Ramos (cell line): ENCODE measurements at regions not wholly inside any gene's neighbourhood (a gene's known extent, or its start where the extent isn't known, plus 50 kb on each side); places are given as distances from the start of the nearest gene placed in this dataset.
"Not testable (repeated sequence)": the region's sequence is repeated elsewhere in the genome, so short reads cannot be mapped to it uniquely, and the experiment has no call there.

ENCODE experiments used
- in situ Hi-C: fragments of 300-500 bp; cut with MboI; formaldehyde crosslinking; loops from one replicate; pipeline ENCODE4 v1.14.3; 2022; ENCODE audit warnings: low sequenced_read_pairs; ENCODE audit not compliant: unreplicated experiment

DNA sequence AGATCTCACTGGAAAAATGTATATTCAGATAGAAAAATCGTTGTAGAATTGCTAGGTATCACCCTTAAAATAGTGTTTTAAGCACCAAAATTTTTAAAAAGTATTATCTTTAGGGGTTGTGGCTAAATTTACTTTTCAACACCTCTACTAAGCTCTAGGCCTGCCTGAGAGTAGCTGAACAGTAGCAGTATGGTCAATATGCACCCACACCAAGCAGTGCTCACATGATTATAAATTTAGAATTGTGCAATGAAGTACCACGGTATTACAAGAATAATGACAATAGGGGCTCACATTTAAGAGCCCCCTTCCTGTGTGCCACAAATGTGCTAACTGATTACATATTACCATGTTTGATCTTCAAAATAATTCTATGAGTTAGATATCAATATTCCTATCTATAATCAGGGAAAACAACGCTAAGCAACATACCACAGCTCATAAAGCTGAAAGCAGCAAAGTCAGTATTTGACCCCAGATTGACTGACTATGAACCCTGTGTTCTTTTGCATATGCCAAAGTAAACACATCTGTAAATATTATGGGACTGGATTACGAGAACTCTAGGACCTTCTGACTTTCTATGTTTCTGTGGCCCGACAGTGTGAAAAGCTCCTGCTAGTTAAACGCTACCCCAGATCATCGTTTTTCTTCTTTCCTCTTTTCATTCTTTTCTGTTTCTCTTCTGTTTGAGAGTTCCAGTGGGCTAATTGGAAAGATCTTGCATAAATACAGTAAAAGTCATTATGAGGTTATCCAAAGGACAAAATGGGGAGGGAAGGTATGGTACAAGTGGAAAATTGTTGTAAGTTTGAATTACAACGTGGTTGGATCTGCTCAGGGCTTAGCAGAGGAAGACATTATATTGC lies 201.1 kb upstream of the C1orf87 start:
- in situ Hi-C loops: no loop called here

DNA sequence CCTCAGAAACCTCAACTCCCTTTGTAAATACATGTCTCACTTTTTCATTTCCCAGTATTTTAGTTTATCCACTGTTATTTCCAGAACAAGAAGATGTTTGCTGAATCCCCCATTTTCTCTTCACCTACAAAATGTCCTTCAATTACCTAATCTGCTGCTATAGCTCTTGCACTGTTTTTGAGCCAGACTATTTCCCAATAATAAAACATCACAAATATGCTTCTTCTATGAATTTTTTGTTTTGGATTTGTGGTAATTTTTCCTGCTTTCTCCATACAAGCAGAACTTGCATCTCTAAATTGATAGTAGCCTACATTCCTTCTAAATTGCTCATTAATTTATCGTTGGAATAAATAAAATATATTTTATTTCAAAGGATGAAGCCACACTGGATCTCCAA lies 199.6 kb upstream of the C1orf87 start:
- in situ Hi-C loops: no loop called here

GRCh38 chr1:60271041-60271440 lies 197.5 kb upstream of the C1orf87 start:
- in situ Hi-C loops: no loop called here

GRCh38 chr1:60268451-60268850 lies 194.9 kb upstream of the C1orf87 start:
- in situ Hi-C loops: no loop called here

GRCh38 chr1:60265560-60266535 lies 192.3 kb upstream of the C1orf87 start:
- in situ Hi-C loops: no loop called here

- in situ Hi-C loops: no loop called here
Measured at GRCh38 chr1:60262701-60263100, 189.1 kb upstream of the C1orf87 start.

- in situ Hi-C loops: no loop called here
Measured at GRCh38 chr1:60257531-60257930, 184.0 kb upstream of the C1orf87 start.

GRCh38 chr1:60255565-60255964 lies 182.0 kb upstream of the C1orf87 start:
- in situ Hi-C loops: no loop called here

DNA sequence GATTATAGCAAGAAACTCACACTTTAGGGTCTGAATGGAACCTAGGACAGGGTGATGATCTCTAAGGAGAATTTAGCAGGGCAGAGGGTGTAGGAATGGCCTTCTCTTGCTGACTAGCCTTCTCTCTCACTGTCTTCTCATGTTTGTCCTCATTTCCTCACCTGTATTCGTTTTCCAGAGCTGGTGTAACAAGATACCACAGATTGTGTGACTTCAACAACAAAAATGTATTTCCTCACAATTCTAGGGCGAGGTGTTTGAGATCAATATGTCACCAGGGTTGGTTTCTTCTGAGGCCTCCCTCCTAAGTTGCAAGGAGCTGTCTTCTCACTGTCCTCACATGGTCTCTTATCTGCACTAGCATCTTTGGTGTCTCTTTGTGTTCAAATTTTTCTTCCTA lies 177.9 kb upstream of the C1orf87 start:
- in situ Hi-C loops: no loop called here

- in situ Hi-C loops: not testable (repeated sequence)
Measured at GRCh38 chr1:60247467-60247866, 173.9 kb upstream of the C1orf87 start.

DNA sequence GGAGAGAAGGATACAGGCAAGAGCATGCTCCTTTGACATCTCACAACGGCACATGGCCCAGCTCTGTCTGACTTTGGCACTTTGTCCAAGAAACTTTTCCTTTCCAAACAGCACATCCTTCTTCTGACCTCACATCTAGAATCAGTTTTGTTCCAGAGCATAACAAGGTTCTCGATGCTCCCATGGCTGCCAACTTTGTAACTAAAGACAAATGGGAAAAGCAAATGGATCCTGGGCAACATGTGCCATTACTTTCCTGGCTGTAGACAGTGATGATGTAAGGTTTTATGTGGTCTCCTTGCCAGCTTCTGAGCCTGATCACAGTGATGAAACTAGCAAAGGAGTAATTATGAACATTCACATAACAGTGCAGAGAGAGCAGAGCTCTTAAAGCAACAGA lies 171.8 kb upstream of the C1orf87 start:
- in situ Hi-C loops: no loop called here

DNA sequence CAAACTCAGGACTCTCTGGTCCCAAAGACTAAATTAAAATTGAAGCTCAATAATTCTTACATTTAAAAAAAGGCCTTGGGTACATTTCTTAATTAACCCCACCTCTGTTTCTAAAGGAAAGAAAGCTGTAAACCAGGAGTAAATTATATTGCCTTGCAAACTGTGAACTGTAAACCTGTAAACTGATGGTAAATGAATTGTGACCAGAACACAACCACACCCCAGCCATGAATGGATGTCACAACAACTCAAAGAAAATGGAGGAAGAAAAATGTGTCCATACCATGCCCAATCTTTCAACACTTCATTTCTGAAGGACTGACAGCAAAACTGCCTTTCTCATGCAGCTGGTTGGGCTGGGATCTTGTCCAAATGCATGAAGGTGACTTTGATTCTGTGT lies 171.3 kb upstream of the C1orf87 start:
- in situ Hi-C loops: no loop called here

- in situ Hi-C loops: no loop called here
Measured at GRCh38 chr1:60235275-60235674, 161.7 kb upstream of the C1orf87 start.

- in situ Hi-C loops: no loop called here
Measured at GRCh38 chr1:60234776-60235175, 161.2 kb upstream of the C1orf87 start.

DNA sequence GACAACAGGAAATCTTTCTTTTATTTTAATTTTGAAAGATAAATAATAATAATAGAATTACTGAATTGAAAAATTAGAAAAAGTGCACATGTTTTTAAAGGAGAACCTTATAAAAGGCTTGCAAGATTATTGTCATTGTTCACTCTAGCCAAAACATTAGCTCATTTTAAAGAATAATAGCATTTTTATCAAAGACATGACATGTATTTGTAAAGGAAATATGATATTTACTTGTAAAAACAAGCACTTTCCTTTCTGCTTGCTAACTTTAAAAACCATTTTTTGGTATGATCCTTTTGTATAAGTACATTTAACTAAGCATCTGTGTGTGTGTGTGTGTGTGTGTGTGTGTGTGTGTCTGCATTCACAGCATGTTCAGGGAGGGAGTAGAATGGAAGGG lies 156.3 kb upstream of the C1orf87 start:
- in situ Hi-C loops: no loop called here

DNA sequence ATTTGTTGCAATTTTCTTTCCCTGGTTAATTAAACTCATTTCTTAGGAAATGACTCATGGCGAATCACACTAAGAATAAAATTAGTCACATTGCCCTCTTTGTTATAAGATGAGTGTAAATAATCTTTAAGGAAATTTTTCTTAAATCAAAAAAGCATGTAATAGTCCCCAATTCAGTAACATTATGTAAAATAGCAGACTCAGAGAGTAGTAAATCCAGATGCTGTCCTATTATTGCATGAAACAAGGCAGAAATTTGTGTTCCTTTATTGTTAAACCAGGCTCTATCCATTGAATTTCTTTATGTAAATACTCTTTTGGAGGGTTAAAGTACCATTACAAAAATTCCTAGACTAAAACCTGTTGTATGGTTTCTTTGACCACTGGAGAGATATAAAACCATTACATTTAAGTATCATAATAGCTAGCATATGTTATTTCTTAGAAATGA lies 154.5 kb upstream of the C1orf87 start:
- in situ Hi-C loops: no loop called here

DNA sequence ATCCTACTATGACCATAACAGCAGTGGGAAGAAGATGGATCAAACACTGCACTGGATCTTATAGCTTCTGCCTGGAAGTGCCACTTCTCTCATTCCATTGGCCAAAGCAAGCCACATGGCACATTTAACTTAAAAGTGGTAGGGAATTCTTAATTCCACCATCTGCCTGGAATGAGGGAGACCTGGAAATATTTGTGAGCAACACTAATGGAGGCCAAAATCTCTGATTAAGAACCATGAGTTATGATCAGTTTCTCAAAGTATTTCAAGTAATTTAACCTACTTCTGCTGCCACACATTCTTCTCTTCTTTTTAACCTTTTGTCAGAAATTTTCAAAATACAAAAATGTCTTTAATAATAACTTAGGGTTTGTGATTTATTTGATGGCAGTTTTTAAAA lies 154.0 kb upstream of the C1orf87 start:
- in situ Hi-C loops: no loop called here

DNA sequence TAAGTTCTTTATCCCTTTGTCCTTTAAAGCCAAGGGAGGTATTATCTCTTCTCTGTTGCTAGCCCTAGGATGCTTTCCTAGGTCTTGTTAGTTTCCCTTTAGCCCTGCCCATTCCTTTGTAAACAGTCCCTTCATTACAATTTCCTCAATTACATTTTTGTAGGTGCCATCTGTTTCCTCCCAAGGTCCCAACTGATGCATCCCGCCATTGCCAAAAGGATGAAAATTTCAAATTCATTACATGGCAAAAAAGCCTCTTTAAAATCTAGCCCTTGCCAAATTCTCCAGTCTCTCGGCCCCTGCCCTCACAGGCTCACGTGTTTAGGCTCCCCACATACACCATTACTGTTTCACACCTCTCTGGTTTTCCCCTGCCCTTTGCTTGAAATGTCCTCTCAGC lies 151.9 kb upstream of the C1orf87 start:
- in situ Hi-C loops: no loop called here

- in situ Hi-C loops: no loop called here
Measured at GRCh38 chr1:60224523-60224922, 151.0 kb upstream of the C1orf87 start.

- in situ Hi-C loops: no loop called here
Measured at GRCh38 chr1:60223158-60223557, 149.6 kb upstream of the C1orf87 start.
